Vagina (tissue), 2 donors: ENCODE measurements at regions not wholly inside any gene's neighbourhood (a gene's known extent, or its start where the extent isn't known, plus 50 kb on each side); places are given as distances from the start of the nearest gene placed in this dataset.
"Not testable (repeated sequence)": the region's sequence is repeated elsewhere in the genome, so short reads cannot be mapped to it uniquely, and the experiment has no call there.

Source experiments
- POLR2A ChIP-seq, 2 donors: fragments of 450-650 bp; IDR thresholded peaks; one replicate each; pipeline ENCODE4 v1.6.1; 2017; ENCODE audit warnings: antibody characterized with exemption in 2 of 2, mild to moderate bottlenecking in 2 of 2, moderate library complexity in 2 of 2
- POLR2AphosphoS5 ChIP-seq, 2 donors: sonication (generic); formaldehyde crosslinking; IDR thresholded peaks; one replicate each; pipeline ENCODE4 v1.9.0; 2017; ENCODE audit warnings: antibody characterized with exemption in 2 of 2, mild to moderate bottlenecking in 2 of 2, low read depth in 1 of 2; ENCODE audit not compliant: insufficient read depth in 1 of 2
- TF ChIP-seq, protein P1 (sequence below), 3 experiments: fragments of 450-650 bp in 2 of 3; fragments of 200-600 bp in 1 of 3; sonication (generic) in 1 of 3; IDR thresholded peaks; one replicate each; pipeline ENCODE4 v1.5.1; 2017 to 2019; ENCODE audit warnings: antibody characterized with exemption in 3 of 3, mild to moderate bottlenecking in 2 of 3, moderate library complexity in 2 of 3

DNA sequence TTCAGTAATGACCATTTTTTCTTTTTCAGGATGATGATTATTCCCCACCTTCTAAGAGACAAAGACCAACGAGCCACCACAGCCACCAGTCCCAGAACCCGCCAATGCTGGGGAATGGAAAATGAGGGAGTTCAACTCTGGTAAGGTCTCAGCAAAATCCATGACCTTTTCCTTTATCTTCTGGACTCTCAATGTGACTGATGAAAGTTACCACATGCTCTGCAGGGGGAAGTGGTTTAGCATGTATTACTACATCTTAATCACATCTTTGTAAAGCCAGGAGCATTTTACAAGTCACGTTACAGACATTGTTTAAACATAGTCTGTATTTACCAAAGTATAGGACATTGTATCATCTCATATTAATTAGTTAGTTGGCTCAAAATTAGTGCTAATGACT is 89.3 kb upstream of the METTL14 start:
- TF ChIP-seq, protein P1, sequence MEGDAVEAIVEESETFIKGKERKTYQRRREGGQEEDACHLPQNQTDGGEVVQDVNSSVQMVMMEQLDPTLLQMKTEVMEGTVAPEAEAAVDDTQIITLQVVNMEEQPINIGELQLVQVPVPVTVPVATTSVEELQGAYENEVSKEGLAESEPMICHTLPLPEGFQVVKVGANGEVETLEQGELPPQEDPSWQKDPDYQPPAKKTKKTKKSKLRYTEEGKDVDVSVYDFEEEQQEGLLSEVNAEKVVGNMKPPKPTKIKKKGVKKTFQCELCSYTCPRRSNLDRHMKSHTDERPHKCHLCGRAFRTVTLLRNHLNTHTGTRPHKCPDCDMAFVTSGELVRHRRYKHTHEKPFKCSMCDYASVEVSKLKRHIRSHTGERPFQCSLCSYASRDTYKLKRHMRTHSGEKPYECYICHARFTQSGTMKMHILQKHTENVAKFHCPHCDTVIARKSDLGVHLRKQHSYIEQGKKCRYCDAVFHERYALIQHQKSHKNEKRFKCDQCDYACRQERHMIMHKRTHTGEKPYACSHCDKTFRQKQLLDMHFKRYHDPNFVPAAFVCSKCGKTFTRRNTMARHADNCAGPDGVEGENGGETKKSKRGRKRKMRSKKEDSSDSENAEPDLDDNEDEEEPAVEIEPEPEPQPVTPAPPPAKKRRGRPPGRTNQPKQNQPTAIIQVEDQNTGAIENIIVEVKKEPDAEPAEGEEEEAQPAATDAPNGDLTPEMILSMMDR (IDR thresholded peaks at IDR 0.05), result not testable (repeated sequence)
- TF ChIP-seq POLR2A (IDR thresholded peaks at IDR 0.05); POLR2AphosphoS5 (IDR thresholded peaks at IDR 0.05; ENCODE audit: insufficient read depth in 1 of 2, low read depth in 1 of 2): not testable (repeated sequence)
